ENCODE measurements at regions not wholly inside any gene's neighbourhood (a gene's known extent, or its start where the extent isn't known, plus 50 kb on each side); places are given as distances from the start of the nearest gene placed in this dataset.
"Not testable (repeated sequence)": the region's sequence is repeated elsewhere in the genome, so short reads cannot be mapped to it uniquely, and the experiment has no call there.

GRCh38 chr14:104475802-104476201 is 103.8 kb upstream of the C14orf180 start:
- no peak overlapping the region for H3K4me3 ChIP-seq (ENCODE audit: low read length)
- no peak for DNase-seq (ENCODE audit: low read depth)
- no peak for TF ChIP-seq CTCF (conservative IDR thresholded peaks at IDR 0.05; ENCODE audit: low read length)

GRCh38 chr14:104476437-104476836 is 103.1 kb upstream of the C14orf180 start:
- no peak for DNase-seq (ENCODE audit: low read depth)
- TF ChIP-seq CTCF (conservative IDR thresholded peaks at IDR 0.05; ENCODE audit: low read length), result no peak
- H3K4me3 ChIP-seq (ENCODE audit: low read length), result no peak overlapping the region

- no peak for TF ChIP-seq CTCF (conservative IDR thresholded peaks at IDR 0.05; ENCODE audit: low read length)
- DNase-seq (ENCODE audit: low read depth), result no peak
These were observed 102.4 kb upstream of the C14orf180 start for GRCh38 chr14:104477117-104477623.

GRCh38 chr14:104477666-104478380 is 101.7 kb upstream of the C14orf180 start:
- DNase-seq (ENCODE audit: low read depth), result no peak

More at GRCh38 chr14:104477117-104477623, 102.4 kb upstream of the C14orf180 start:
- H3K4me3 ChIP-seq (ENCODE audit: low read length), result no peak overlapping the region

GRCh38 chr14:104478656-104479055 is 100.9 kb upstream of the C14orf180 start:
- DNase-seq (ENCODE audit: low read depth), result no peak
- TF ChIP-seq CTCF (conservative IDR thresholded peaks at IDR 0.05; ENCODE audit: low read length), result no peak
- no peak overlapping the region for H3K4me3 ChIP-seq (ENCODE audit: low read length)

More at GRCh38 chr14:104477666-104478380, 101.7 kb upstream of the C14orf180 start:
- H3K4me3 ChIP-seq (ENCODE audit: low read length), result no peak overlapping the region
- TF ChIP-seq CTCF (conservative IDR thresholded peaks at IDR 0.05; ENCODE audit: low read length), result no peak

GRCh38 chr14:104479901-104480300 is 99.7 kb upstream of the C14orf180 start:
- H3K4me3 ChIP-seq (ENCODE audit: low read length), result no peak overlapping the region
- DNase-seq (ENCODE audit: low read depth), result no peak
- TF ChIP-seq CTCF (conservative IDR thresholded peaks at IDR 0.05; ENCODE audit: low read length), result no peak

- no peak for TF ChIP-seq CTCF (conservative IDR thresholded peaks at IDR 0.05; ENCODE audit: low read length)
- H3K4me3 ChIP-seq (ENCODE audit: low read length), result no peak overlapping the region
- no peak for DNase-seq (ENCODE audit: low read depth)
These were observed 98.2 kb upstream of the C14orf180 start for GRCh38 chr14:104481323-104481722.

GRCh38 chr14:104482017-104482416 is 97.5 kb upstream of the C14orf180 start:
- not testable (repeated sequence) for DNase-seq (ENCODE audit: low read depth); H3K4me3 ChIP-seq (ENCODE audit: low read length)

All from AG10803 (cell line).